HG02588 (cell line): ENCODE measurements at regions not wholly inside any gene's neighbourhood (a gene's known extent, or its start where the extent isn't known, plus 50 kb on each side); places are given as distances from the start of the nearest gene placed in this dataset.
"Not testable (repeated sequence)": the region's sequence is repeated elsewhere in the genome, so short reads cannot be mapped to it uniquely, and the experiment has no call there.

Experiments
- ATAC-seq: cut with Tn5 transposase; IDR thresholded peaks from one replicate; pipeline ENCODE4 v1.9.1; 2021; ENCODE audit warnings: mild to moderate bottlenecking, moderate library complexity; ENCODE audit not compliant: unreplicated experiment

DNA sequence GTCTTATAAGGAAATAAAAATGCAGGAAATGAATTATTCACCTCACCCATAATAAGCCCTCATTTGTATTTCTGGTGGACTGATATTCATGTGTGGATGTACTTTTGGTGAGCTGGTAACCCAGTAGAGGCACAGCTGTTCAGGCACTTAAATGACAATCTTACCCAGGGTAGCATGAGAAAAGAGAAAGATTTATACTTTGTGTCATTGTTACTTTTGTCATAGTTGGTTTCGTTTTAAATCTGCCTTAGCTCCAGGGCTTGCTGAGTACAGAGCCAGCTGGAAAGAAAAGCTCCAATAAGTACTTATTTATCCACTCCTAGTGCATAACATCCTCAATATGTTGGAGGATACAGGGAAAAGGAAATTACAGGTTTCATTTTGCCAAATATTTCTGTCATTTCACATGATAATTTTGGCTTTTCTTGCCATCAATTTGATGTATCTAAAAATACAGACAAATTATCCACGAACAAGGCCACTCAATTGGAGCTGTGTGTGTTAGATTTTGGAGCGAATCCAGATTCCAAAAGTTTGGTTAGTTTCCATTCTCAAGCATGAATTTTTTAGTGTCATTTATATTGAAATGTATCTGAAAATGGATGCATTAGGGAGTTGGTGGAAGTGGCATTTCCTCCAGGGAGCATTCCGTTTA is 1276.1 kb upstream of the FAM98A start:
- ATAC-seq, result no peak

DNA sequence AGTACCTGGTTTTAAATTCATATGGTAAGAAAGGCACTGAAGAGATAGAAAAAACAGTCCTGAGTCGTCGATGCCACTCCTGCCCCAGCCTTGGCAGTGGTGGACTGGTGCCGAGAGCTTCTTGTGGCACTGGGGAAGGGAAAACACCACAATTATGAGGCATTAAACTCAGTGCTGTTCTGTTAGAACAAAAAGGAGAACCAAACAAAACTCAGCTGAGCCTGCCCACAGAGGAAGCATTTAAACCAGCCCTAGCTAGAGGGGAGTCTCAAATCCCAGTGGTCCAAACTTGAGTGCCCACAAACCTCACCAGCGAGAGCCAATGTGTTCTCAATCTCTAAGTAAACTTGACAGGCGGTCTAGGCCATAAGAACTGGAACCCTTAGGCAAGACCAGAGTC is 1254.5 kb upstream of the FAM98A start:
- ATAC-seq, result no peak

DNA sequence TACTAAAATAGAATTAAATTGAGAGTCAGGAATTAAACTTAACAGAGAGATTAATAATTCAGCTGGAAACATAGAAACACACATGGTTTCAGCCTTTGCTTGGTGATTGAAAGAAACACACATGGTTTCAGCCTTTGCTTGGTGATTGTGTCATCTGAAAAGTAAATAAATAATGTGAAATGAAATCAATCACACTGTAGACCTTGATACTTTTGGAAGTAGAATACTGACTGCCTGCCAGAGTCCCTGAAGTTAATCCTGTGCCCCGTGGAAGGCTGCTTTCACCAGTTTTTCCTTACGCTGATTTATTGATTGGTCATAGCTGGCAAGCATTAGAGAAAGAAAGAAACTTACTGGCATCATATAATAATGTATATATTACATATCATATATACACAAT is 1252.7 kb upstream of the FAM98A start:
- ATAC-seq, result no peak

DNA sequence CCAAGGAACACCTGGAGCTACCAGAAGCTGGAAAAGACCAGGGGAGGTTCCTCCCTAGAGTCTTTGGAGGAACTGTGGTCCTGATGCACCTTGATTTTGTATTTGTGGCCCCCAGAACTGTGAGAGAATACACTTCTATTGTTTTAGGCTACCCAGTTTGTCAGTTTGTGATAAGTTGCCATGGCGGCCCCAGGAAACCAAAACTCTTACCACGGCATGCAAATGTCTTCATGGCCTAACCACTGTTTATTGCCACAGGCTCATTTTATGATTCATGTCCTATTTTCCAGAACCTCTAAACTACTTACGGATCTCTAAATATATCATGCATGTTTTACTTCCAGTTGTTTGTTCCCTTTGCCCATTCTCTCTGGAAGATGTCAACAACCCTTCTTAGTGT is 1250.7 kb upstream of the FAM98A start:
- no peak for ATAC-seq

DNA sequence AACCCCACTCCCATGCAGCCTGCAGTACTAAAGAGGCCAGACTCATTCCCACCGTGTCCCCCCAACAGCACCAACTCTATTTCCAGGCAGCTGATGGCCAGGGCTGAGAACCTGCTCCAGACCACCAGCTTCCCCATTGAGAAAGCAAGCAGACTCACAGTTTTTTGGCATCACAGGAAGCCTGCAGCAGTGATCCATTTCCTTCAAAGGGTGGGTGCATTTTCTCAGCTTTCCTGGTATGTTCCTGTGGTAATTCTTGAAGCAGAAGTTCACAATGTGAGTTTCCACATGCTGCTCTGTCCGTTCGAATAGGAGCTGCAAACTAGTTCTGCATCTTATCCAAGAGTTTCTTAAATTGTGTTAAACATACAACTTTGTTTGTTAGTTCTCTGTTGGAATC is 1249.6 kb upstream of the FAM98A start:
- no peak for ATAC-seq

DNA sequence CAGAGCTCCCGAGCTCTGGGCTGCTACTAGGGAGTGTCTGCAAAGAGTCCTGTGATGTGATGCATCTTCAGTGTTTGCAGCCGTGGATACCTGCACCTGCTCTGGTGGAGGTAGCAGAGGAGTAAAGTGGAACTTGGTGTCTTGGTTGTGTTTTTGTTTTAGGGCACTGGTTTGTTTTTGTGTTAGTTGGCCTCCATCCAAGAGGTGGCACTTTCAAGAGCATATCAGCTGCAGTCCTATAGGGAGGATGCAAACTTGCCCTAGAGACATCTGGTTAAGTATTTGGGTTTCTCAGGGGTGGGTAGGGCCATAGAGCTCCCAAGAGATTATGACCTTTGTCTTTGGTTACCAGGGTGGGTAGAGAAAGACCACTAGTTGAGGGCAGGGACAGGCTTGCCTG is 1249.0 kb upstream of the FAM98A start:
- no peak for ATAC-seq

DNA sequence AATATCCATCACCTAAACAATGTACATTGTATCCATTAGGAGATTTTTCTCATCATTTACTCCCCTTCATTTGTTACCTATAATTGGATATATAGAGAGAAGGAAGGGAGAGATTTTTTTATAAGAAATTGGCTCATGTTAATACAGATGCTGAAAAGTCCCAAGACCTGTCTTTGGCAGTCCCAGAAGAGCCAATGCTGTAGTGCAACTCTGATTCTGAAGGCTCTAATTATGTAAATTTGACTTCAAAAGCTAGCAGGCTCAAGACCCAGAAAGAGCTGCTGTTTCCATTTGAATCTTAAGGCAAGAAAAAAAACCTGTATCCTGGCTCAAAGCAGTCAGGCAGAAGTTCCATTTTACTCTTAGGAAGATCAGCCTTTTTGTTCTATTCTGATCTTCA is 1245.5 kb upstream of the FAM98A start:
- no peak for ATAC-seq

DNA sequence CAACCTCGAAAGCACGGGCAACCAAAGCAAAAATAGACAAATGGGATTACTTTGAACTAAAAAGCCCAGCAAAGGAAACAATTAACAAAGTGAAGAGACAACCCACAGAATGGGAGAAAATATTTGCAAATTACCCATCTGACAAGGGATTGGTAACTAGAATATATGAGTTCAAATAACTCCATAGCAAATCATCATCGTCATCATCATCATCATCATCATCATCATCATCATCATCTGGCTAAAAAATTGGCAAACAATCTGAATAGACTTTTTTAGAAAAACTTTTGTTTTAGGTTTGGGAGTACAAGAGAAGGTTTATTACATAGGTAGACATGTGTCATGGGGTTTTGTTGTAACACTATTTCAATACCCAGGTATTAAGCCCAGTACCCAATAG is 1239.3 kb upstream of the FAM98A start:
- no peak for ATAC-seq

DNA sequence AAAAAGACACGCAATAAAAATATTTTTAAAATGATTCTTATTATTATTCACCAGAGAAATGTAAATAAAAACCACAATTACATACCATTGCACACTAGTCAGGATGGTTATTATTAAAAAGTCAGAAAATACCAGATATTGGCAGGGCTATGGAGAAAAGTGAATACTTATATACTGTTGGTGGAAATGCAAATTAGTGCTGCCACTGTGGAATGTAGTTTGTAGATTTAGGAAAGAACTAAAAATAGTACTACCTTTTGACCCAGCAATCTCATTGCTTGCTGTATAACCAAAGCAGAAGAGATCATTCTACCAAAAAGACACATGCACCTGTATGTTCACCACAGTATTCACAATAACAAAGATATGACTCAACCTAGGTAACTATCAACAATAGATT is 1237.3 kb upstream of the FAM98A start:
- ATAC-seq, result no peak

DNA sequence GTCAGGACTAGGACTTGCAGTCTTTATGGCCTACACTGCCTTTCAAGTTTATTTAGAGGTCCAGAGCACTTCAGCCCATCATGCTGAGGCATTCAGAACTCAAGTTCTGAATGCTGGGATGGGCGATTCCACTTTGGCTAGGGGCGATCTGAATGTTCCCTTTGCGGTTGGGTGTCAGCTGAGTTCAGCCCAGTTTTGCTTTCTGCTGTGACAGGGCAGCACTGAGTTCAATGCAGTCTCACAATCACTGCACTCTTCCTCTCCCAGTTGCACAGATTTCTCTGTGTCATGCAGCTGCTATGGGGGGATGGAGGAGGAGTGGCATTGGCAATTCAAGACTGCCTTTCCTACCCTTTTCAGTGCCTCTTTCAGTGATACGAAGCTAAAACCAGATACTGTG is 1232.0 kb upstream of the FAM98A start:
- ATAC-seq, result no peak

DNA sequence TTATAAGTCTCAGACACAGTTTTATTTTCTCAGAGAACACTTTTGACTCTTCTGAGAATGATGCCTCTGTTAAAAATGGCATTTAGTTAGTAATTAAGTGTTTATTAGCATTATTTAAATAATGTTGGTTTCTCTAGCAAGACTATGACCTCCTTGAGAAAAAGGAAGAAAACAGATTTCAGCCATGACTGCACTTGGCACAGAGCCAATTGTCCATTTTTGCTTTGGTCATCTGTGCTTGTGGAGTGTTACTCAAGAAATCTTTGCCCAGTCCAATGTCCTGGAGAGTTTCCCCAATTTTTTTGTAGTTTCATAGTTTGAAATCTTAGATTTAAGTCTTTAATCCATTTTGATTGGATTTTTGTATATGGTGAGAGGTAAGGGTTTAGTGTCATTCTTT is 1229.4 kb upstream of the FAM98A start:
- ATAC-seq, result no peak

DNA sequence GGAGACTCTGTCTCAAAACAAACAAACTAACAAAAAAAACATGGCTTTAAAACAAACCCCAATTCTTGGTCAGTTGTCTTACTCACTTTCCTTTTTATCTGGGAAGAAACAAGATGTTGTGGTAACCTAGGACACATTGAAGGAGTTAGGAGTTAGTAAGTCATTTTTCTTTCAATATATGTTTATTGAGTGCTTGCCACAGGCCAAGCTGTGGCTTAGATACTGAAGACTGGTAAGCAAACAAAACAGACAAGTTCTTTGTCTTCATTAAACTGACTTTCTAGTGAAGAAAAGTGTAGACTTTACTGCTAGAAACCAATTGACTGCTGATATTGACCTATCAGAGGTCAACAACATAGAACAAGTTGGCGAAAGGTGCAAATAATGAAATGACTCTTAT is 1228.3 kb upstream of the FAM98A start:
- ATAC-seq, result no peak

DNA sequence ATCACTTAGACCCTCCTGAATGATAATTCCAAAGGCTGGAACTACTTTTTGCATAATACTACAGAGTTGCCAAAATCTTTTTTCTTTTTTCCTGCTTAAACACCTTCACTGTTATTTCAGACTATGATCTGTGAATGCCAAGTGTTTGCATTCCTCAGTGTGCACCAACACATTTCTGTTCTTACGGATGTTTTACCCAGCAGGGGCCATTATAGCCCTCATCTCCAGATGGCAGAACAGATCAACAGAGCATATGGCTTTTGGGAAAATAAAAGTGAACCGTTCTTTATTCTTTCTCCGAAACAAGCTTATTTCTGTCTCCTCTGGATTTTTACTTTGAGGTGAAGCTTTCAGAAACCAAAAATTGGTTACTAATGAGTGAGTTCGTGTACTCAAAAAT is 1226.6 kb upstream of the FAM98A start:
- ATAC-seq, result no peak

DNA sequence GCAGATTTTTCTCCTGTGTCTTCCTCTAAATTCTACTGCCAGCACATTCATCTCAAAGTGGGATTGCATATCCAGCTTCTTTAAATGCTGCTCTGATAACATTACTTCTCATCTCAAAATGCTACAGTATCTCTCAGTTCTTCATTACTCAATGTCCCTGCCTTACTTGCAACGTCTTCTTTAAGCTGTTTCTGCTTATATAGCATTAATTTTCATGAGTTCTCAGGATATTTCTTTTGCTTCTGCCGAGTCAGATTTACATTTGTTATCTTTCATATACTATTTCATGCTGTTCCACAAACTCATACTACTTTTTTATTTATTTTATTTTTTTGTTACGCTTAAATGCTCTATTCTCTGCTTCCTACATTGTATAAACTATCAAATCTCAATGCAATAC is 1223.5 kb upstream of the FAM98A start:
- ATAC-seq, result no peak

DNA sequence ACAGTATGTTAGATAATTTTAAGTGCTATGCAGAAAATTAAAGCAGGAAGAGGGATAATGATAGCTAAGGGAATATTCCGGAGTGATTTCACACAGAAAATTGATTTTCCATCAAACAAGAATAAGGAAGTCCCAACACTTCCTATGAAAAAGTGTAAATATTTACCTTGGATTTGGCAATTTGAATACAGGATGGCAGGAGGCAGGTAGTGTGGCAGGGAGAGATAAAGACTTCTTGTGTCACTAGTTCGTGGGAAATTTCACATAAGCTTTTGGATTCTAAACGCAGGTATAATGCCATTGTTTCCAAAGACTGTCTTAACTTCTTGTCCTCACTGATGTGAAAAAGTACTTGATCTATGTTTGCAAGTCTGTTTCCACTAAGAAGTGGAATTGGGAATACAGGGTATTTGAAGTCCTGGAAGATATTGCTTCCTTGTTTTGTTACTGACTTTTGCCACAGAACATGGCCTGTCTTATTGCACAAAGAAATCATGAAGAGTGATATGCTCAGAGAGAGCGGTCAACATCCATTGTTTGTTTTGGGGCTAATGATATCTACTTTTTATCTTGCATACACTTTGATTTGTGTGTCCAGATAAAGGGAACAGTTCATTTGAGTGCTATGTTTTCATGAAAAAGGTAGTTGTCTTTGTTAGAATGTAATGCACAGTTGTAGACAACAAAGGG is 1216.1 kb upstream of the FAM98A start:
- ATAC-seq, result no peak

DNA sequence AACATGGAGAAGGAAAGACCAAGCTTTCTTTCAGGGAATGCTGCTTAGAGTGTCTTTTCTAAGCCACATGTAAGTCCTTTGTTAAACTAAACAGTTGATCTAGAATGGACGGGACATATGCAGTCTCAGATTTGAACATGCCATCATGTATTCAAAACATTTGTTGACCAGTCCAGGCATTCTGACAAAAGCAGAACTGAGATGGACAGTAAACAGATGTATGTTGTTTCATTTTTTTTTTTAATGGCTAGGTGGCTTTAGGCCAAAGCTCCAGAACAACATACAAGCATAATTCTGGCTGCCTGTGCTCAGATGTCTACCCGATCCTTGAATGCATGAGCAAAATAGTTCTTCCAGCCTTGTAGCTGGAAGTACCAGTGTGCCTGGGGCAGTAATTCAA is 1211.4 kb upstream of the FAM98A start:
- no peak for ATAC-seq

DNA sequence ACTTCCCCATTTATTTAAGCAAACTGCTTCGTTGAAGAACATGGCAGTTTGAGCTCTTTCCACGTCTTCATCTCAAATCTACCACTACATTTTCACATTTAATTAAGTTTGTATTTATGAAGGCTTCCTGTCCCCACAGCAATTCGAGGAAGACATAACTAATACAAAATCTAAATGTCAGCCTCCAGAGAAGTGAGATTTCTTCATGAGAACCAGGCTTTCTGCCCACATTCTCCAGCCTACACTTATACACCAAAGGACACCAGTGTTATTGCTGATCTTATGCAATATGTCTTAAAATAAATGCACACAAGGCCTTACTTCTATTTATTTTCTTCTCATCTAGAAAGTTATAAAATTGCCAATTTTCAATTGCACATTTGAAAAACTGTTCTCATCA is 1209.3 kb upstream of the FAM98A start:
- ATAC-seq, result no peak

DNA sequence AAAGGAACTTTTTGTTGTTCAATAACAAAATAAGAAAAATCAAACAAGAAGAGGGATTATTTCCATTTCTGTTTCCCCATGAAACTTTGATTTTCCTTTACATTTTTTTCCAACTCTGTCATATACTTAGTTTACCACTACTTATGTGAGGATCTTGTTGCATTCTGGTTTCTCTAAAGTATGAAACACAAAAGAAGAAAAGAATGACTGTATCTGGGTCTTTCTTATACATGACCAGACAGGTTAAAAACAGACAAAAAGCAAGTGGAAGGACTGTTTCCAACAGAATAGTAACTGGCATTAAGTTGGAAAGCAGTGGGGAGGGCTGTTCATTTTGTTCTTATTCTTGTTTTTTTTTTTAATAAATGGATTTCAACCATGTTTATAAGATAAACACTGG is 1207.8 kb upstream of the FAM98A start:
- no peak for ATAC-seq

DNA sequence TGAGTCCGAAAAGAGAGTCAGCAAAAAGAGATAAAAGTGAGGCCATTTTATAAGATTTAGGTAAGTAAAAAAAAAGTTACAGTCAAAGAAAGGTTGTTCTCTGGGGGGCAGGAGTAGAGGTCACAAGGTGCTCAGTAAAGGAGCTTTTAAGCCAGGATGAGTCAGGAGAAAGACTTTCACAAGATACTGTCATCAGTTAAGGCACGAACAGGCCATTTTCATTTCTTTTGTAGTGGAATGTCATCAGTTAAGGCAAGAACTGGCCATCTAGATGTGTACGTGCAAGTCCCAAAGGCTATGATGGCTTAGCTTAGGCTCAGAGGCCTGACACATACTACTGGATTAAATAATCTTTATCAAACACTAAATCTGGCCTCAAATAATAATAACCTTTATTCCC is 1207.3 kb upstream of the FAM98A start:
- ATAC-seq, result no peak

DNA sequence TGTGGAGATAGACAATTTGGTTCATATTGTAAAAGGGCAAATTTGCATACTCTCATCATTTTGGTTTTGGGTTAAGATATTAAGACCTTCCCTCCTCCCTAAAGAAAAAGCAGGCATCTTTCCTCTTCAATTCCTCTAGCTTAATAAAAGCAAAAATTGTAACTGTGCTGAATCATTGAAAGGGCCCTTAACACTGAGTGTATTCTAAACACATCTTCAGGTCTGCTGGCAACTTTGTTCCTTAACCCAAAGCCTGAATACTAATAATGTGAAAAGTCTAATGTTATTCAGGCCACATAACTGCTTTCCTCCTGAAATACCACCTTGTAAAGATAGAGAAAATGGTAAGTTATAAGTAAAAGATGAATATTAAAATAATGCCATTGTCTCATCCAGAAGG is 1200.5 kb upstream of the FAM98A start:
- no peak for ATAC-seq

DNA sequence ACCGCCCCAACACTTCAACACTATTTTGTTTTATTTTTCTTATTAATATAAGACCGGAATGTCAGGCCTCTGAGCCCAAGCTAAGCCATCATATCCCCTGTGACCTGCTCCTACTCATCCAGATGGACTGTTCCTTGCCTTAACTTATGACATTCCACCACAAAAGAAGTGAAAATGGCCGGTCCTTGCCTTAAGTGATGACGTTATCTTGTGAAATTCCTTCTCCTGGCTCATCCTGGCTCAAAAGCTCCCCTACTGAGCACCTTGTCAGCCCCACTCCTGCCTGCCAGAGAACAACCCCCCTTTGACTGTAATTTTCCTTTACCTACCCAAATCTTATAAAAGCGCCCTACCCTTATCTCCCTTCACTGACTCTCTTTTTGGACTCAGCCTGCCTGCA is 1196.5 kb upstream of the FAM98A start:
- not testable (repeated sequence) for ATAC-seq

DNA sequence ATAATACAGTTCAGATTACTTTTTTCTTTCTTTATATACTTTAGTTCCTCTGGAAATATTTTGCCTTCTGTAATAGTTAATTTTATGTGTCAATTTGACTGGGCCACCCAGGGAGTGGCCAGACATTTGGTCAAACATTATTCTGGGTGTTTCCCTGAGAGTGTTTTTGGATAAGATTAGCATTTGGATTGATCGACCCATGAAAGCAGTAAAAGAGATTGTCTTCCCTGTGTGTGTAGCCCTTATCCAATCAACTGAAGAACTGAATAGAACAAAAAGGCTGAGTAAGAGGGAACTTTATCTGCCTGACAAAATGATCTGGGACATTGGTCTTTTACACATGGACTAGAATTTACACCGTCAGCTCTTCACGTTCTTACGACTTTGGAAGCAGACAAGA is 1190.1 kb upstream of the FAM98A start:
- ATAC-seq, result no peak

DNA sequence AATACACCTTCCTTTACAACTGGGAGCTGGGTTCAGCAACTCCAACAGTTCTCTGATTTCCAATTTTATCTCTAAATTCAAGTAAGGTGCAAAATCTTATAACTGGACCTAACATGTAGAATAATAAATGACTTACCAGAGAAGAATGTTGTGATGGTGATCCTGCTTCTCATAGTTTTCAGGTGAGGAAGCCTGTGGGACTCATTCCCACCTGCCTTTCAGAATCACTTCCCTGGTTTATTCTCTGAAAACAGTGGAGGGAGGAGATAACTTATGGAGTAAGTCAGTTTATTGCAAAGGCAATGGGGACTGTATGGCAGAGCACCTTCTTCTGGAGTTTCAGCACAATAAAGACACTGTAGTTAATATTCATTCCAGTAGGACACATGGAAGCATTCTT is 1188.2 kb upstream of the FAM98A start:
- no peak for ATAC-seq
